Stimulated activated CD4-positive, alpha-beta T cell treated with anti-CD3 and anti-CD28 coated beads, Interleukin-4, amount 100 ng/mL, for 48 hours (primary cell): ENCODE measurements at regions not wholly inside any gene's neighbourhood (a gene's known extent, or its start where the extent isn't known, plus 50 kb on each side); places are given as distances from the start of the nearest gene placed in this dataset.
A peak's percentile ranks its signal among the peaks of the same experiment; 100 is the strongest.

Experiments used
- DNase-seq, 2 donors: peaks; one replicate each; pipeline ENCODE4 v3.0.0-alpha.2; 2020; ENCODE audit warnings: low read depth in 2 of 2

- DNase-seq, result no peak
Observed at GRCh38 chr7:113464096-113464855, 345.9 kb upstream of the SMIM30 start.

GRCh38 chr7:113460067-113460466 lies 341.7 kb upstream of the SMIM30 start:
- no peak for DNase-seq

GRCh38 chr7:113456533-113456932 lies 338.2 kb upstream of the SMIM30 start:
- DNase-seq, result no peak

GRCh38 chr7:113454597-113455169 lies 336.3 kb upstream of the SMIM30 start:
- no peak for DNase-seq

GRCh38 chr7:113452245-113452644 lies 333.9 kb upstream of the SMIM30 start:
- DNase-seq, result no peak

GRCh38 chr7:113446791-113447190 lies 328.4 kb upstream of the SMIM30 start:
- no peak for DNase-seq

- no peak for DNase-seq
Observed at GRCh38 chr7:113446391-113446790, 328.0 kb upstream of the SMIM30 start.

GRCh38 chr7:113444261-113444660 lies 325.9 kb upstream of the SMIM30 start:
- DNase-seq, result no peak

GRCh38 chr7:113440173-113440572 lies 321.8 kb upstream of the SMIM30 start:
- no peak for DNase-seq

GRCh38 chr7:113431406-113431805 lies 313.1 kb upstream of the SMIM30 start:
- DNase-seq, result no peak

- no peak for DNase-seq
Observed at GRCh38 chr7:113424185-113424817, 305.9 kb upstream of the SMIM30 start.

- DNase-seq, result peak; percentile 68 to 70
Observed at GRCh38 chr7:113421696-113422330, 303.5 kb upstream of the SMIM30 start.

- DNase-seq, result no peak
Observed at GRCh38 chr7:113414401-113415035, 296.2 kb upstream of the SMIM30 start.

GRCh38 chr7:113412410-113412809 lies 294.1 kb upstream of the SMIM30 start:
- no peak for DNase-seq

- no peak for DNase-seq
Observed at GRCh38 chr7:113410796-113411195, 292.4 kb upstream of the SMIM30 start.

GRCh38 chr7:113408999-113409398 lies 290.6 kb upstream of the SMIM30 start:
- no peak for DNase-seq

- no peak for DNase-seq
Observed at GRCh38 chr7:113405296-113406056, 287.1 kb upstream of the SMIM30 start.

GRCh38 chr7:113404245-113404644 lies 285.9 kb upstream of the SMIM30 start:
- no peak for DNase-seq

- no peak for DNase-seq
Observed at GRCh38 chr7:113402482-113402881, 284.1 kb upstream of the SMIM30 start.

- DNase-seq, result no peak
Observed at GRCh38 chr7:113402005-113402404, 283.7 kb upstream of the SMIM30 start.

GRCh38 chr7:113394856-113395255 lies 276.5 kb upstream of the SMIM30 start:
- no peak for DNase-seq
